ENCODE measurements at regions not wholly inside any gene's neighbourhood (a gene's known extent, or its start where the extent isn't known, plus 50 kb on each side); places are given as distances from the start of the nearest gene placed in this dataset.

DNA sequence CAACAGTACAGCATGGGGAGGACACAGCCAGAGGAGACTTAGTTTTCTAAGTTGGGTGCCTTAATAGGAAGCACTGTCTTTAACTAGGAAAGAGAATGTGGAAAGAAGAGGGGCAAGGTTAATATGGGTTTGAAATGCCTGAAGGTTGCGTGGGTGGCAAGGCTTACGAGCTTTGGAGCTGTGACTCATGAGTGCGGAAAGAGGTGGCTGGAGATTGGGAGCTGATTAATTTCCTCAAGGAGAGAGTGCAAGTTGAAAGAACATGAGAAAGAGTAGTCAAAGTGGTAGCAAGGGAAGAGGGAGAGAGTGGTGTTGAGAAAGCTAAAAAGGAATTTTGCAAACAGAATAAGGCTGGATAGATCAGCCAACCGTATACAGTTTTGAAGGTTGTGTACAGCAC is 157.5 kb upstream of the ADRA1D start:
- H3K27ac ChIP-seq (replicated peaks), result no peak overlapping the region
- TF ChIP-seq, protein P1, sequence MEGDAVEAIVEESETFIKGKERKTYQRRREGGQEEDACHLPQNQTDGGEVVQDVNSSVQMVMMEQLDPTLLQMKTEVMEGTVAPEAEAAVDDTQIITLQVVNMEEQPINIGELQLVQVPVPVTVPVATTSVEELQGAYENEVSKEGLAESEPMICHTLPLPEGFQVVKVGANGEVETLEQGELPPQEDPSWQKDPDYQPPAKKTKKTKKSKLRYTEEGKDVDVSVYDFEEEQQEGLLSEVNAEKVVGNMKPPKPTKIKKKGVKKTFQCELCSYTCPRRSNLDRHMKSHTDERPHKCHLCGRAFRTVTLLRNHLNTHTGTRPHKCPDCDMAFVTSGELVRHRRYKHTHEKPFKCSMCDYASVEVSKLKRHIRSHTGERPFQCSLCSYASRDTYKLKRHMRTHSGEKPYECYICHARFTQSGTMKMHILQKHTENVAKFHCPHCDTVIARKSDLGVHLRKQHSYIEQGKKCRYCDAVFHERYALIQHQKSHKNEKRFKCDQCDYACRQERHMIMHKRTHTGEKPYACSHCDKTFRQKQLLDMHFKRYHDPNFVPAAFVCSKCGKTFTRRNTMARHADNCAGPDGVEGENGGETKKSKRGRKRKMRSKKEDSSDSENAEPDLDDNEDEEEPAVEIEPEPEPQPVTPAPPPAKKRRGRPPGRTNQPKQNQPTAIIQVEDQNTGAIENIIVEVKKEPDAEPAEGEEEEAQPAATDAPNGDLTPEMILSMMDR (IDR thresholded peaks at IDR 0.05; ENCODE audit: borderline replicate concordance), result no peak
- peaks cover 37% of the 10 kb centered on the region for H3K27me3 ChIP-seq (ENCODE audit: low read depth)
- H3K4me1 ChIP-seq, result no peaks in the 10 kb centered on the region
- H3K36me3 ChIP-seq, result no peaks in the 10 kb centered on the region
- H3K9me3 ChIP-seq (replicated peaks), result no peaks in the 10 kb centered on the region
- intact Hi-C loops (cut with micrococcal nuclease), result no loop called here
- no peak for DNase-seq
- no peak overlapping the region for H3K4me3 ChIP-seq

DNA sequence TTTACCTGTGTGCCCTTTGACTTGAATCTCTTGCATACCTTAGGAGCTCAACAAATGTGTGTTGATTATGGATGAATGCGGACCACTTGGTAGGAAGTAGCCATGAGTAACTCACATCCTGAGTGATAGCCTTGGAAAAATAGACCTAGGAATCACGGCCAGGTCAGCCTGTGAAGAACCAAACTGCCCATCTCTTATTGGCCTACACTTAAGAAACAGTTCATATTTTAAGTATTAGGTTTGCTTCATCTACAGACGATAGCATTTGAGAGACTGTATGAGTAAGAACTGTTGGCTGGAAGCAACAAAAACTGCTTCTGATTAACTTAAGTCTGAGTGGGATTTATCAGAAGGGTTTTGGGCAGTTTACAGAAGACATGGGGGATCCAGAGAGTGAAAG is 152.5 kb upstream of the ADRA1D start:
- TF ChIP-seq, protein P1 (IDR thresholded peaks at IDR 0.05; ENCODE audit: borderline replicate concordance), result no peak
- H3K27me3 ChIP-seq (ENCODE audit: low read depth), result peaks cover 25% of the 10 kb centered on the region
- no peaks in the 10 kb centered on the region for H3K36me3 ChIP-seq
- peaks cover 23% of the 10 kb centered on the region for H3K9me3 ChIP-seq (replicated peaks)
- no peak for DNase-seq
- H3K27ac ChIP-seq (replicated peaks), result no peak overlapping the region
- no peaks in the 10 kb centered on the region for H3K4me1 ChIP-seq
- no peak overlapping the region for H3K4me3 ChIP-seq
- intact Hi-C loops (cut with micrococcal nuclease), result no loop called here

DNA sequence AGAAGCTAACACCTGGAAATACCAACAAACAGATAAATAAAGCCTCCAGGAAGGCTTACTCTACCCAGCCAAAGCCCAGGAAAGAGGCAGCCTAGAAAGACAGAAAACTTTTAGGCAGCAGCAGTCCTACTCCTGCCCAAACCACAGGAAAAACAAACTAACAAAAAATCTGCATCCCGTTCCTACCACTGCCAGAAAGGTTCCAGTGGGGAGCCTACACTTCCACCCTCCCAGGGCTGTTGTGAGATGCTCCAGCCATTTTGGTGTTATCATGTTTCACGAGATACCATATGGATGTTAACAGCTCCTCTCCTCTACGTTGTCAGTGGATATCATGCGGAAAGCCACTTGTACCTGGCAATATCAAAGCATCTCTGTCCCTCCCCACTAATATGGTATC is 135.9 kb upstream of the ADRA1D start:
- peaks cover 3% of the 10 kb centered on the region for H3K9me3 ChIP-seq (replicated peaks)
- no peak for DNase-seq
- no peak overlapping the region for H3K27ac ChIP-seq (replicated peaks)
- H3K27me3 ChIP-seq (ENCODE audit: low read depth), result peaks cover 36% of the 10 kb centered on the region
- H3K4me1 ChIP-seq, result no peaks in the 10 kb centered on the region
- intact Hi-C loops (cut with micrococcal nuclease), result no loop called here
- H3K36me3 ChIP-seq, result no peaks in the 10 kb centered on the region
- TF ChIP-seq, protein P1 (IDR thresholded peaks at IDR 0.05; ENCODE audit: borderline replicate concordance), result no peak
- no peak overlapping the region for H3K4me3 ChIP-seq

DNA sequence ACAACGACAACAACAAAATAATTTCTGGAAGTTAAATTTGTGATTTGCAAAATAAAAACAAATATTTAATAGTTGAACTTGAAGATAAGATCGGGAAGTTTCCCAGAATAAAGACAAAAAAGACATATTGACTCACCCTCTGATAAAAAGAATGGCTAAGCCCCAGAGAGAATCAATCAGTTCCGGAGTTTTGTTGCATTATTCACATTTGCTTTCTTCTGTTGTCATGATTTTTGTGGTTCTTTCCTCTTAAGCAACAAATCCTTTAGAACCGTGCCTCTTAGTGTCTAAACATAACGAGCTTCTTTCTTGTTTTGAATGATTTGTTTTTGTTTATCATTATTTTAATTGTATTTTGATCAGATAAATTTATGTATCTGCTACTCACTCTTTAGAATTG is 134.9 kb upstream of the ADRA1D start:
- Histone ChIP-seq H3K4me3 (no peak overlapping the region), H3K36me3 (no peaks in the 10 kb centered on the region), H3K27ac (replicated peaks) (no peak overlapping the region), H3K9me3 (replicated peaks) (peaks cover 3% of the 10 kb centered on the region), H3K4me1 (no peaks in the 10 kb centered on the region), H3K27me3 (ENCODE audit: low read depth) (peaks cover 36% of the 10 kb centered on the region)
- TF ChIP-seq, protein P1 (IDR thresholded peaks at IDR 0.05; ENCODE audit: borderline replicate concordance), result no peak
- no peak for DNase-seq
- intact Hi-C loops (cut with micrococcal nuclease), result no loop called here

DNA sequence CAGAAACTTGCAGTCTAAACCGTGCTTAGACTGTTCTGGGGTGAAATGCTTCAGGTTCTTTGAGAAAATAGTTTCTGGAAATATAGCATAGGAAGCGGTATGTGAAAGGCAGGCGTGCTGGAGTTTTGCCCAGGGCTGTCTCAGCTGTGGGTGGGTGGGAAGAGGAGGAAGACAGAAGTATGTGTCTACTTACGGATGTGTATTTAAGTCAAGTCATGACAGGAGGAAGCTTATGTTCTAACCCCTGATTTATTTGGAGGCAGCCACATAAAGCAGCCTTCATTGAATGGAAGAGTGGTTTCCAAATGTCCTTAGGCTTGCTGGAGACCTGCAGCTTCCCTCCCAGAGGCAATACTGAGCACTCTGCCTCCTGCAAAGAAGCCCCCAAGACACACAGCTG is 126.8 kb upstream of the ADRA1D start:
- no peaks in the 10 kb centered on the region for H3K4me1 ChIP-seq
- TF ChIP-seq, protein P1 (IDR thresholded peaks at IDR 0.05; ENCODE audit: borderline replicate concordance), result no peak
- H3K9me3 ChIP-seq (replicated peaks), result no peaks in the 10 kb centered on the region
- peaks cover 7% of the 10 kb centered on the region for H3K27me3 ChIP-seq (ENCODE audit: low read depth)
- intact Hi-C loops (cut with micrococcal nuclease), result no loop called here
- H3K36me3 ChIP-seq, result no peaks in the 10 kb centered on the region
- H3K27ac ChIP-seq (replicated peaks), result no peak overlapping the region
- H3K4me3 ChIP-seq, result no peak overlapping the region
- DNase-seq, result no peak

DNA sequence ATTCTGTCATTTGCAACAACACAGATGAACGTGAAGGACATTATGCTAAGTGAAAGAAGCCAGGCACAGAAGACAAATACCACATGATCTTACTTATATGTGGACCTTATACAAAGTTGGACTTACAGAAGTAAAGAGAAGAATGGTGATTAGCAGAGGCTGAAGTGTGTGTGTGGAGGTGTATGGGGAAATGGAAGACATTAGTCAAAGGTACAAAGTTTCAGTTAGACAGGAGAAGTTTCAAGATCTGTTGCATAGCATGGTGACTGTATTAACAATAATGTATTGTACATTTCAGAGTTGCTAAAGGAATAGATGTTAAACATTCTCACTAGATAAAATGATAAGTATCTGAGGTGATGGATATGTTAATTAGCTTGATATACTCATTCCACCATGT is 124.4 kb upstream of the ADRA1D start:
- DNase-seq, result no peak

More for the DNA sequence above, 124.4 kb upstream of the ADRA1D start:
- H3K9me3 ChIP-seq (replicated peaks), result peaks cover 5% of the 10 kb centered on the region
- no peaks in the 10 kb centered on the region for H3K36me3 ChIP-seq
- no peaks in the 10 kb centered on the region for H3K27me3 ChIP-seq (ENCODE audit: low read depth)
- H3K27ac ChIP-seq (replicated peaks), result no peak overlapping the region
- no peaks in the 10 kb centered on the region for H3K4me1 ChIP-seq
- H3K4me3 ChIP-seq, result no peak overlapping the region
- TF ChIP-seq, protein P1 (IDR thresholded peaks at IDR 0.05; ENCODE audit: borderline replicate concordance), result no peak
- intact Hi-C loops (cut with micrococcal nuclease), result no loop called here
